NCI-H345 (cell line): ENCODE measurements at regions not wholly inside any gene's neighbourhood (a gene's known extent, or its start where the extent isn't known, plus 50 kb on each side); places are given as distances from the start of the nearest gene placed in this dataset.

Experiments used
- DNase-seq: peaks from one replicate; lab custom pipeline; 2025; lab: John Stamatoyannopoulos, UW

DNA sequence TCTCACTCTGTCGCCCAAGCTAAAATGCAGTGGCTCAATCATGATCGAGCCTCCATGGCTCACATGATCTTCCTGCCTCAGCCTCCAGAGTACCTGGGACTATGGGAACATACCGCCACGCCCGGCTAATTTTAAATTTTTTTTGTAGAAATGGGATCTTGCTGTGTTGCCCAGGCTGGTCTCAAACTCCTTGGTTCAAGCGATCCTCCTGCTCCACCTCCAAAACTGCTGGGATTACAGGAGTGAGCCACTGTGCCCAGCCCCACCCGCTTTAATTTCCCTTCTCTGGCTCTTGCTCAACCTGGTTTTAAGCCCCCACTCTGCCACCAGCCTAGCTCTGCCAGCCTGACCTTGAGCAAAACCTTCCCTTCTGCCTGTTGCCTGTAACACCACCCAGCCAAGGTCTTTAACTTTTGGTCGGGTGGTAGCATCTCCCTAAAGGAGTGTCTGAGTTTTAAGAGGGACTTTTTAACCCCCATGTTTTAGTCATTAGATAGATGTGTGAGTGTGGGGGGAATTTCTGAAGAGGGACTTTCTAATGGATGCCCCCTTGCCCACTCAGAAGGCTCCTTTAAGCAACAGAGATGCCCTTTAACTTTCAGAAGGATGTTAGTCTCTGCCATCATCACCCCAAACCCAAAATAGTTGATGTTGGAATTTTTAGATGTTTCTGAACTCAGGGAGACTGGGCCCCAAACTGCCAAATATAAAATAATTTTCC is 71.8 kb upstream of the FOXP4 start:
- DNase-seq: no peak

DNA sequence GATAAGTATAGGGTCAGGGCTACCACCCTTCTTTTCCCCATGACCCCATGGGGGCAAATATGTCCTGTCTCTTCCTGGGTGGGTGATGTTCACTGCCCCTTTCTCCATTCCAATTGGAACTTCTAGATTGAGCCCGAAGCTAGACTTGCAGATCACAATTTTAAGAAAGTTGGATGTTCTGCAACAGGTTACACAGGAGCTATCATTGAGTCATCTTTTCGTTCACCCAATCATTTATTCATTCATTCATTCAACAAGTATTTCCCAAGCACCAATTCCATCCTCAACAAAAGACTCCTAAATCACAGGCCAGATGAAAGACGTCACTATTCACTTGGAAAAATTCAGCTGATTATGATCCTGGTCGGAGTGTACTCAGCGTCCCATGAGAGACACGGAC is 71.0 kb upstream of the FOXP4 start:
- no peak for DNase-seq

DNA sequence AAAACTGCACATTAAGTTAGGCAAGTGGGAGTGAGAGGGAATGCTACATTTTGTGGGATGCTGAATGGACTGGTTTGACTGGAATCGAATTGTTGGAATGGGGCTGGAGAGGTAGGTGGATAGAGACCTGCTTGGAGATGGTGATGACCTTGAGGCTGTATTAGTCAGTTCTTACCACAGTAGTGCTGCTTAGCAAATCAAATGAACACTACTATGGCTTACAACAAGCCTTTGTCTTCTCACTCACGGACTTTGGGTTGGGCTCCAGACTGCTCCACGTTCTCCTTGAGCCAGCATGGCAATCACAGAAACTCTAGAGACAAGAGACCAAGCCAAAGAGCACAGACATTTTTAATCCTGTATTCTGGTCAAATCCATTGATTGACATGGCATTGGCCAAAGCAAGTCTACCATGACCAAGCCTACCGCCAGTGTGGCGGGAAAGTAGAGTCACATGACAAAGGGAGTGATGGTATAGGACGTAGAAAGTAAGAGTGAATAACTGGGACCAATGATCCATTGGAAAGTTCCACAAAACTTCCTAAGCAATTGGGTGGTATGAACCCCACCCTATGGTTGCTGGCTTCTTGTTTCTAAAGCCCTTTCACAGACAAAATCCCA is 70.3 kb upstream of the FOXP4 start:
- DNase-seq: no peak

DNA sequence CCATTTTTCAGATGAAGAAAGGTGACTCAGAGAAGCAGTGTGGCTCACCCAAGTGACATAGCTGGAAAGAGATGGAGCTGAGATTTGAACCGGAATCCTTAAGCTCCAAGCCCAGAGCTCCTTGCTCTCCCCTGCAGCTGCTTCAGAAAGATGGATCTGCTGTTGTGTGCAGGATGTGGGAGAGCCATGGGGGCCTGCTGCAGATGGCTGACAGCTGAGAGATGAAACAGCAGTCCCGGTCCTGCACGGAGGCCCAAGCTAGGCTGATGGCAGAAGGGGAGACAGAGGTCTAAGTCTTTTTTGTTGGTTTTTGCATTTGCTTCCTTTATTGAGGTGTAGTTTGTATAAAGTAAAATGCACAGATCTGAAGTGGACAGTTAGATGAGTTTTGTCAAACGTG is 69.8 kb upstream of the FOXP4 start:
- no peak for DNase-seq

DNA sequence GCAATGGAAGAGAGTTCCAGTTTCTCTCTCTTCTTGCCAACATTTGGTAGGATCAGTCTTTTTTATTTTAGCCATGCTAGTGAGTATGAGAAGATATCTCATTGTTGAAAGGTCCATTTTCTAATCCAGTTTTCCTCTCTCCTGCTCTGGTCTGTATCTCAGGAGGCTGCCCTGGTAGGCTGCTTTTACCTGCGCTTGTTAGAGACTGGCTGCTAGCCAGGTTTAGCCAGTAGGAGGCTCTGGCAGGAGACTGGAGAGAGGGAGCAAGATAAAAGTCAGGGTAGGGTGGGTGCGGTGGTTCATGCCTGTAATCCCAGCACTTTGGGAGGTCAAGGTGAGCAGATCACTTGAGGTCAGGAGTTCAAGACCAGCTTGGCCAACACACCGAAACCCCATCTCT is 68.6 kb upstream of the FOXP4 start:
- no peak for DNase-seq

- DNase-seq: no peak
Observed at GRCh38 chr6:41483943-41484342, 62.2 kb upstream of the FOXP4 start.

DNA sequence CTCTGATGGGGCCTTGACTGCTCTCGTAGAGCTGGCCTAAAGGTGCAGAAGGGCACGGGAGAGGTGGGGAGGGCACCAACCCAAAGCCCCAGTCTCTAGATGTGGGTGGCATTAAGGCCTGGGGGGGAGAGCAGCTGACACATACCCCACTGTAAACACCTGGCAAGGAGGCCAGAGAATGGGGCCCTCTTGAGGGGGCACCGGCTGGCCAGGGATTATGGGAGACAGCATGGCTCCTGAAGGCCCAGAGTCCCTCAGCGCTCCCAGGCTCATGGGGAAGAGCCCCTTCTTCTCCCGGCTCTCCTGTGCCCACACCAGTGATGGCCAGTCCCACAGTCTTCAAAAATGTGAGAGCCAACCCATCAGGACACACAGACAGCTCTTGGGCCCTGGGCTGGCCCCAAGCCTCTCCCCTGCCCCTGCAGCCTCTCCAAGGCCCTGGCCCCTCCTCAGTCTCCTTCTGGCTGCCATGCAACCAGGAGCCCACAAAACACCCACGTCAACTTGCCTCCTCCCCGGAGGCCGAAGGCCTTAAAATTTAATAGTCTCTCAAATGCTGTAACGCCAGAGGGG is 58.2 kb upstream of the FOXP4 start:
- DNase-seq: no peak

DNA sequence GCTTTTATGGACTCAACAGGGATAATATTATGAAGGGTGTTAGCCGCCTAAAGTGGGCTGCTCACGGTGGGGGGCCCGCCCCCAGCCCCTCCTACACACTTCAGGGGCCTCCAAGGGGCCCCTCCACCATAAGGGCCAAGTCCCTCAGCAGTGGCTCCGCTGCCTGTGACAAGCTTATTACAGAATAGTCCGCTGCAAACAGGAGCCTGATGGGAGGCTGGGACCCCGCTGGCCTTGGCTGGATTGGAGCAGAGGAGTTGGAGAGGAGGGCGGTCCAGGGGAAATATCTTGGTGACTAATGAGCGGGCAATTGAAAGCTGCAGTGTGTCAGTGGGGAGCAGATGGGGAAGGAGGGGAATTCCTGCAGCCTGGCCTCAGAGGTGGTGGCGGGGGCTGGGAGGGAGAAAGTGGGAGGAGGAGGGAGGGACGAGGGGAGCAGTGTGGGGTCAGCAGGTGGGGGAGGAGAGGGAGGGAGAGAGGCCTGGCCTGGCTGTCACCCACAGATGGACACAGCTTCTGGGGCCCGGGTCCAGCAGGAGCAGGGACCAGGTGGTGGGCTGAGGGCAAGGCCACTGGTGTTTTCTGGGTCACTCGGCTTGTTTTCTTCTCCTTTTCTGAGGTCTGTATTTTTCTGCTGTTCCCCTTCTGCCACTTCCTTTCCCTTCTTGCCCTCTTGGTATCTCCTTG is 57.6 kb upstream of the FOXP4 start:
- no peak for DNase-seq

DNA sequence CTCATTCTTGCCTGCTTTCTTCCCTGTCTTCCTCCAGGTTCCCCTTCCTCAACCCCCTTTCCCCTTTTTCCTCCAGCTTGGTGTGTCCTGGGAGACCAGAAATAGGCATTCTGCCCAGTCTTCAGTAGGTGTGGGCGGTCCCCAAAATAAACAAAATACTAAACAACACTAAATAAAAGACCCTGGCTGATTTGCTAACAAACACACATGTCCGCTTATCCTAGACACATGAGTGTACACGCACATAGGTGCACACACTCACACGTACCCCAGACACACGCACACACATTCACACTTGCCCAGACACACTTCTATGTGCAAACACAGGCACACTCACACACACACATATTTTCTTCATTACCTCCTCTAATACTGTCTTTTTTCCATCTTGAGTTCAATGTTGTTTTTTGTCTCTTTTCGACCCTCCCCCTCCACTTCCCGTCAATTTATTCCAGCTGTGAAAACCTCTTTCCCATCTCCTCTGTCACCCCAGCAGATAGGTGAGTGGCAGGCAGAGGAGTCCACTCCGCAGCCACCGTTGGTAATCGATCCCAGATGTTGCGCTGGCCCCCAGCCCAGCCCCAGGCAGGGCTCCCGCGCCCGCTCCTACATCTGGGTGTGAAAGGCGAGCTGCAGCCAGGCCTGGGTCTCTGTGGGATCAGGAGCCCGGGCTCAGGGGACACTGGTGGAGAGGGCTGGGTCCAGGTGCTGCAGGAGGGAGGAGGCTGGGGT is 56.9 kb upstream of the FOXP4 start:
- no peak for DNase-seq

GRCh38 chr6:41492261-41492891 is 53.8 kb upstream of the FOXP4 start:
- no peak for DNase-seq

DNA sequence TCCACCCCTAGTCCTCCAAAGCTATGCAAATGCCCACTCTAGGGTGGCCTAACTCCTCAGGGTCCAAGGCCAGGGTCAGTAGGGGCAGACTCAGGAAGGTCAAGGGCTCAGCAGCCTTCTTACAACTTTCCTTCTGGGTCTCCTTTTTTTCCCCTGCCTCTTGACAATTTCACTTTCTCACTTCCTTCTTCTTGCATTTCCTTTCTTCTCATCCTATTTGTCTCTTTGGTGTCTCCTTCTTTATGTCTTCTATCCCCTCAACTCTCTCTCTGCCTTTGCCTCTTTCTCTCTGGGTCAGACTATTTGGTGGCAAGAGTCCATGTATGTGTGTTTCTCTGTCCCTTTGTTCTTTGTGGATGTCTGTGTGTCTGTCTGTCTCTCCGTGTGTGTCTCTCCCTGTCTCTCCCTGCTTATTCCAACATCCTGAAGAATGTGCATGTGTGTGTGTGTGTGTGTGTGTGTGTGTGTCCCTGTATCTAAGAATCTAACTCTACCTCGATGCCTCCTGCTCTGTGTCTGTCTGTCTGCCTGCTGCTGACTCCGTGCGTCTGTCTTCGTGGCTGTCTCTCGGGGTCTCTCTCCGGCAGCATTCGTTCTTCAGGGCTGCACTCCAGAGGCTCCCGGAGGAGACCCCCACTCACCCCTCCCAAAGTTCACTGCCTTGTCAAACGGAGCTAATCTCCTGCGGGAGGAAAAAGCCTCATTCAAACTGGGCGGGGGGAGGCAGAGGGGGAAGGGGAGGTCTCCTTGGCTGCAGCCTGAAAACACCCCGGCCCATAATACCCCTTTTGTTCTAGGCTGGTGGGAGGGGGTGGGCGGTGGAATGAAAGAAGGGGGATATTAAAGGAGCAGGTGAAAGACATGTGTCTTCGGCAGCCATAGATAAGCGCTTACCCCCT is 51.7 kb upstream of the FOXP4 start:
- DNase-seq: no peak
